ENCODE measurements at regions not wholly inside any gene's neighbourhood (a gene's known extent, or its start where the extent isn't known, plus 50 kb on each side); places are given as distances from the start of the nearest gene placed in this dataset.

GRCh38 chr13:88926890-88927502, 1255.8 kb downstream of the SLITRK5 start:
- no peak for TF ChIP-seq CTCF (IDR thresholded peaks at IDR 0.05)
- TF ChIP-seq POLR2AphosphoS5 (IDR thresholded peaks at IDR 0.05; ENCODE audit: insufficient read depth in 1 of 2, low read depth in 1 of 2), result no peak
- TF ChIP-seq POLR2A (IDR thresholded peaks at IDR 0.05), result no peak

All from vagina (tissue), 2 donors.